ENCODE measurements at regions not wholly inside any gene's neighbourhood (a gene's known extent, or its start where the extent isn't known, plus 50 kb on each side); places are given as distances from the start of the nearest gene placed in this dataset.
"Not testable (repeated sequence)": the region's sequence is repeated elsewhere in the genome, so short reads cannot be mapped to it uniquely, and the experiment has no call there.

- DNase-seq (ENCODE audit: low spot score), result no peak
These were observed 80.1 kb upstream of the SRD5A2 start for GRCh38 chr2:31660812-31661335.

DNA sequence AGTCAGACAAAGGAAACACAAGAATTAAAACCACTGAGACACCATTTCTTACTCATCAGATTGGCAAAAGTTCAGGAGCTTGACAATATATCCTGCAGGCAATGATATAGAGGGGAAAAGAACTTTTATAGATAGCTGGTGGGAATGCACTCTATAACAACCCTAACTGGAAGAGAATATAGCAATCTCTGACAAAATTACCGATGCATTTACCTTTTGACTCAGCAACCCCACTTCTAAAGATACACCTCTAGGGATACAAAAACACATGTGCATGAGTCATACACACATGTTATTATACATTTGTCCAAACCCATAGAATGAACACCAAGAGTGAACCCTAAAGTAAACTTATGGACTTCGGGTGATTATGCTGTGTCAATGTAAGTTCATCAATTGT, 79.4 kb upstream of the SRD5A2 start:
- DNase-seq (ENCODE audit: low spot score), result no peak

- no peak for DNase-seq (ENCODE audit: low spot score)
These were observed 73.5 kb upstream of the SRD5A2 start for GRCh38 chr2:31654241-31654640.

- no peak for DNase-seq (ENCODE audit: low spot score)
These were observed 71.0 kb upstream of the SRD5A2 start for GRCh38 chr2:31651736-31652135.

- no peak for DNase-seq (ENCODE audit: low spot score)
These were observed 70.5 kb upstream of the SRD5A2 start for GRCh38 chr2:31651267-31651666.

DNA sequence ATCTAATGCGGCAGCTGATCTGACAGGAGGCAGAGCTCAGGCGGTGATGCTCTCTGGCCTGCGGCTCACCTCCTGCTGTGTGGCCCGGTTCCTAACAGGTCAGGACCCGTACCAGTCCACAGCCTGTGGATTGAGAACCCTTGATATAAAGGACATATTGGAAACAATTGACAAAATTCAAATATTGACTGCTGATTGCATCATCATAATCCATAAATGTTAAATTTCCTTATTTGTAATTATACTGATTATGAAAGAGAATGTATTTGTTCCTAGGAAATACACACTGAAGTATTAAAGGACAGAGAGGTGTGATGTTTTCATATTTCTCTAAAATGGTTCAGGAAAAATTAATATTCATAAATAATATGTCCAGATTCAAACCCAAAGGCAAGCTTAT, 63.8 kb upstream of the SRD5A2 start:
- no peak for DNase-seq (ENCODE audit: low spot score)

- DNase-seq (ENCODE audit: low spot score), result no peak
These were observed 62.0 kb upstream of the SRD5A2 start for GRCh38 chr2:31642707-31643106.

DNA sequence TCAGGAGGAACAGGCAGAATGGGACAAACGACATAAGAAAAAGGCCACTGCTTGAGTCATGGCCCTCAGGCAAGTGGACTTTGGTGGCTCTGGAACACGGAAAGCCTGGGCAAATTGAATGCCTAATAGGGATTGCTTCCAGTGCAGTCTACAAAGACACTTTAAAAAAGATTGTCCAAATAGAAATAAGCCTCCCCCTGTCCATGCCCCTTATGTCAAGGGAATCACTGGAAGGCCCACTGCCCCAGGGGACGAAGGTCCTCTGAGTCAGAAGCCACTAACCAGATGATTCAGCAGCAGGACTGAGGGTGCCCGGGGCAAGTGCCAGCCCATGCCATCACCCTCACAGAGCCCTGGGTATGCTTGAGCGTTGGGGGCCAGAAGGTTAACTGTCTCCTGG, 51.5 kb upstream of the SRD5A2 start:
- DNase-seq (ENCODE audit: low spot score), result not testable (repeated sequence)

Data from GM03348 (cell line).